Vagina (tissue), 2 donors: ENCODE measurements at regions not wholly inside any gene's neighbourhood (a gene's known extent, or its start where the extent isn't known, plus 50 kb on each side); places are given as distances from the start of the nearest gene placed in this dataset.

Experiments
- DNase-seq, 2 donors: peaks; one replicate each; pipeline ENCODE4 v3.0.0-alpha.2; 2017; ENCODE audit errors: extremely low spot score in 2 of 2
- H3K27ac ChIP-seq: fragments of 200-600 bp; sonication (generic); one replicate; pipeline ENCODE4 v1.5.1; 2019
- H3K27me3 ChIP-seq: fragments of 200-600 bp; sonication (generic); one replicate; pipeline ENCODE4 v1.5.1; 2019
- H3K36me3 ChIP-seq, 2 donors: fragments of 200-600 bp; sonication (generic); one replicate each; pipeline ENCODE4 v1.5.1; 2017 to 2019
- H3K4me1 ChIP-seq: fragments of 200-600 bp; sonication (generic); one replicate; pipeline ENCODE4 v1.5.1; 2019
- H3K4me3 ChIP-seq, 2 donors: fragments of 200-600 bp; sonication (generic); 1 replicate in 1 of 2; 2 replicates in 1 of 2; pipeline ENCODE4 v1.5.1; 2016 to 2019
- H3K9me3 ChIP-seq: fragments of 200-600 bp; sonication (generic); one replicate; pipeline ENCODE4 v1.5.1; 2019
- CTCF ChIP-seq, 3 experiments: fragments of 450-650 bp in 2 of 3; fragments of 200-600 bp in 1 of 3; sonication (generic) in 1 of 3; IDR thresholded peaks; one replicate each; pipeline ENCODE4 v1.5.1; 2017 to 2019; ENCODE audit warnings: antibody characterized with exemption in 3 of 3, mild to moderate bottlenecking in 2 of 3, moderate library complexity in 2 of 3
- POLR2A ChIP-seq, 2 donors: fragments of 450-650 bp; IDR thresholded peaks; one replicate each; pipeline ENCODE4 v1.6.1; 2017; ENCODE audit warnings: antibody characterized with exemption in 2 of 2, mild to moderate bottlenecking in 2 of 2, moderate library complexity in 2 of 2
- POLR2AphosphoS5 ChIP-seq, 2 donors: sonication (generic); formaldehyde crosslinking; IDR thresholded peaks; one replicate each; pipeline ENCODE4 v1.9.0; 2017; ENCODE audit warnings: antibody characterized with exemption in 2 of 2, mild to moderate bottlenecking in 2 of 2, low read depth in 1 of 2; ENCODE audit not compliant: insufficient read depth in 1 of 2
- intact Hi-C: fragments of 100-400 bp; cut with DNase I; formaldehyde crosslinking; loops from one replicate; pipeline ENCODE4 v1.15.1; 2023

GRCh38 chr2:129801575-129801974 is 177.9 kb upstream of the RAB6C start:
- no peaks in the 10 kb centered on the region for H3K27me3 ChIP-seq
- intact Hi-C loops, result no loop called here
- DNase-seq, result peak in 1 of 2 donors; percentile 32
- no peaks in the 10 kb centered on the region for H3K36me3 ChIP-seq
- TF ChIP-seq POLR2A (IDR thresholded peaks at IDR 0.05), result no peak
- no peak for TF ChIP-seq POLR2AphosphoS5 (IDR thresholded peaks at IDR 0.05; ENCODE audit: insufficient read depth in 1 of 2, low read depth in 1 of 2)
- TF ChIP-seq CTCF (IDR thresholded peaks at IDR 0.05), result no peak
- no peak overlapping the region for H3K27ac ChIP-seq
- H3K4me1 ChIP-seq, result no peaks in the 10 kb centered on the region
- H3K4me3 ChIP-seq, result no peak overlapping the region
- no peaks in the 10 kb centered on the region for H3K9me3 ChIP-seq

DNA sequence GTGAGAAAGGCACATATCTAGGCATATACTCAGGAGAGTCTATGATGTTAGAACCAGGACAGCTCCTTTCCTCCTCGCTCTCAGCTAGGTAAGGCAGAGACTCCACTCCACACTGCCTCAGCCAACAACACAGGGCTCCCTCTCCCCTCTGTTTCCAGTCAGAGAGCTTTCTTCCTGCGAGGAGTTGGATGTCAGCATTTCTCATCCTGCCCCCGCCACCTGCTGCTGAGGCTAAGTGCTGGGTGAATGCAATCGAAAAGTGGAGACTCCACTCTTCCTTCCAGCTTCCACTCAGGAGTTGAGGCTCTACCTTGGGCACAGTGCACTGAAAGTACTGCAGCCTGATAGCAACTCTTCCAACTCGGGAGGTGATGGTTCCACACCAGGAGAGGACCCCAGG is 177.2 kb upstream of the RAB6C start:
- Histone ChIP-seq H3K4me3 (no peak overlapping the region), H3K9me3 (no peaks in the 10 kb centered on the region), H3K36me3 (no peaks in the 10 kb centered on the region), H3K27me3 (no peaks in the 10 kb centered on the region), H3K4me1 (no peaks in the 10 kb centered on the region), H3K27ac (no peak overlapping the region)
- TF ChIP-seq CTCF (IDR thresholded peaks at IDR 0.05) (no peak), POLR2AphosphoS5 (IDR thresholded peaks at IDR 0.05; ENCODE audit: insufficient read depth in 1 of 2, low read depth in 1 of 2) (no peak), POLR2A (IDR thresholded peaks at IDR 0.05) (no peak)
- DNase-seq, result peak in 1 of 2 donors; percentile 64
- intact Hi-C loops, result no loop called here

GRCh38 chr2:129803032-129803431 is 176.4 kb upstream of the RAB6C start:
- Histone ChIP-seq H3K9me3 (no peaks in the 10 kb centered on the region), H3K4me1 (no peaks in the 10 kb centered on the region), H3K27ac (no peak overlapping the region), H3K27me3 (no peaks in the 10 kb centered on the region), H3K36me3 (no peaks in the 10 kb centered on the region), H3K4me3 (no peak overlapping the region)
- peak in 1 of 2 donors; percentile 8 for DNase-seq
- TF ChIP-seq POLR2A (IDR thresholded peaks at IDR 0.05) (no peak), CTCF (IDR thresholded peaks at IDR 0.05) (no peak)
- intact Hi-C loops, result no loop called here

GRCh38 chr2:129803871-129804270 is 175.6 kb upstream of the RAB6C start:
- TF ChIP-seq POLR2A (IDR thresholded peaks at IDR 0.05) (no peak), POLR2AphosphoS5 (IDR thresholded peaks at IDR 0.05; ENCODE audit: insufficient read depth in 1 of 2, low read depth in 1 of 2) (no peak), CTCF (IDR thresholded peaks at IDR 0.05) (no peak)
- Histone ChIP-seq H3K4me1 (no peaks in the 10 kb centered on the region), H3K27ac (no peak overlapping the region), H3K4me3 (no peak overlapping the region), H3K36me3 (no peaks in the 10 kb centered on the region), H3K9me3 (no peaks in the 10 kb centered on the region), H3K27me3 (no peaks in the 10 kb centered on the region)
- intact Hi-C loops, result no loop called here
- DNase-seq, result no peak

DNA sequence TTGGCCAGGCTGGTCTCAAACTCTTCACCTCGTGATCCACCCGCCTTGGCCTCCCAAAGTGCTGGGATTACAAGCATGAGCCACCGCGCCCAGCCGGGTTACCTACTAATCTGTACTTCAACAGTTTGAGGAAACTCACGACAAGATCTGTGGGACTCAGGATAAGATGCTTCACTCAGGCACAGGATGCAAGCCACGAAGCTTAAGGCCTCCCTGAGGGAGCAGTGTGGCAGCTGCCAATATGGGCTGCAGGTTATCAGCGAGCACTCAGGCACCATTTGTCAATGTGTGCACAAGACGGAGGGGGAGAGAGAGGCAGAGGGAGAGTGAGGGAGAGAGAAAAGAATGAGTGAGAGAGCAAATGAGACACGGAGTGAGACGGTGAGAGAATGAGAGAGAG is 173.6 kb upstream of the RAB6C start:
- H3K36me3 ChIP-seq, result no peaks in the 10 kb centered on the region
- H3K4me3 ChIP-seq, result no peak overlapping the region
- intact Hi-C loops, result no loop called here
- no peaks in the 10 kb centered on the region for H3K9me3 ChIP-seq
- H3K27ac ChIP-seq, result no peak overlapping the region
- TF ChIP-seq CTCF (IDR thresholded peaks at IDR 0.05) (no peak), POLR2A (IDR thresholded peaks at IDR 0.05) (no peak), POLR2AphosphoS5 (IDR thresholded peaks at IDR 0.05; ENCODE audit: insufficient read depth in 1 of 2, low read depth in 1 of 2) (no peak)
- H3K4me1 ChIP-seq, result no peaks in the 10 kb centered on the region
- no peak for DNase-seq
- H3K27me3 ChIP-seq, result no peaks in the 10 kb centered on the region
